Activated naive CD4-positive, alpha-beta T cell treated with anti-CD3 and anti-CD28 coated beads, Interleukin-2, amount 10 ng/mL, durations not matched to agents 7 days and 5 days (primary cell): ENCODE measurements at regions not wholly inside any gene's neighbourhood (a gene's known extent, or its start where the extent isn't known, plus 50 kb on each side); places are given as distances from the start of the nearest gene placed in this dataset.
"Not testable (repeated sequence)": the region's sequence is repeated elsewhere in the genome, so short reads cannot be mapped to it uniquely, and the experiment has no call there.

ENCODE experiments used
- CTCF ChIA-PET: fragments of 350-600 bp; sonication (Branson Sonifier 250); formaldehyde crosslinking; loops from one replicate; lab custom pipeline; 2021; ENCODE audit warnings: antibody characterized with exemption; lab: Charles Lee
- DNase-seq: peaks from one replicate; pipeline ENCODE4 v3.0.0-alpha.2; 2020
- H3K27ac Mint-ChIP-seq: one replicate; pipeline ENCODE4 v1.8.0; 2021; ENCODE audit warnings: mild to moderate bottlenecking, moderate library complexity, mixed read lengths
- H3K27me3 Mint-ChIP-seq: one replicate; pipeline ENCODE4 v1.8.0; 2021; ENCODE audit warnings: mild to moderate bottlenecking, mixed read lengths
- H3K36me3 Mint-ChIP-seq: one replicate; pipeline ENCODE4 v1.8.0; 2021; ENCODE audit warnings: mixed read lengths
- H3K4me1 Mint-ChIP-seq: one replicate; pipeline ENCODE4 v1.8.0; 2021; ENCODE audit warnings: mixed read lengths
- H3K4me3 Mint-ChIP-seq: one replicate; pipeline ENCODE4 v1.8.0; 2021; ENCODE audit warnings: mild to moderate bottlenecking, moderate library complexity, mixed read lengths
- H3K9me3 Mint-ChIP-seq: one replicate; pipeline ENCODE4 v1.8.0; 2021; ENCODE audit warnings: mixed read lengths

DNA sequence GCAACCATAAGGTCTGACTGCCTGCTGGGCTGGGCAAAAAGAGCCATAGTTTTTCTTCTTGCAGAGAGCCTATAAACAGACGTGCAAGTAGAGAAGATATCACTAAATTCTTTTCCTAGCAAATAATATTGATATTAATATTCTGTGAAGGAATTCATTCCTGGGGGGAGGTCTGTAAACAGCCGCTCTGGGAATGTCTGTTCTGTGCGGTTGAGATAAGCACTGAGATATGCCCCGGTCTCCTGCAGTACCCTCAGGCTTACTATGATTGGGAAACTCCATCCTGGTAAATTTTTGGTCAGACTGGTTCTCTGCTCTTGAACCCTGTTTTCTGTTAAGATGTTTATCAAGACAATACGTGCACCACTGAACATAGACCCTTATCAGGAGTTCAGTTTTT is 167.1 kb upstream of the MEF2C start:
- CTCF ChIA-PET, H3K27ac Mint-ChIP-seq, H3K9me3 Mint-ChIP-seq, H3K4me1 Mint-ChIP-seq, H3K4me3 Mint-ChIP-seq, H3K27me3 Mint-ChIP-seq, DNase-seq, H3K36me3 Mint-ChIP-seq: not testable (repeated sequence)

DNA sequence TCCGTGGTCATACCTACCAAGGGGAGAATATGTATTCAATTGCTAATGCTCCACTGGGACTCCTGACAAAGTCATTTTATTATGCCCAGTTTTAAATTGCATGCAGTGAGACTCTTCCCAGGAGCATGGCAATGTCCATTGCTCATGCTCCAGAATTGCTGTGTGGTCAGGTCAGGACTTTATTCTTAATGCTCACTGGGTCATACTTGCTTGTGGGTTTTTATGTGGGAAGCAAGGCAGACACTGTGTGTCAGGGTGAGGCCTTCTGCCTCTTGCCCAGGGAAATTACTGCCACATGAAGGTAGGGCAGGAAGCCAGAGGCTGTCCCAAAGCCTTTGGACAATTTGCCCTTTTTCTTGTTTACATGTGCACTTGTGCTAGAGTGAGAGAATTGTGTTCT is 164.6 kb upstream of the MEF2C start:
- Mint-ChIP-seq H3K36me3 (no peaks in the 10 kb centered on the region), H3K4me1 (peaks cover 2% of the 10 kb centered on the region), H3K27ac (no peak overlapping the region), H3K27me3 (no peaks in the 10 kb centered on the region), H3K4me3 (no peak overlapping the region), H3K9me3 (peaks cover 9% of the 10 kb centered on the region)
- CTCF ChIA-PET, result no interaction called here
- no peak for DNase-seq

DNA sequence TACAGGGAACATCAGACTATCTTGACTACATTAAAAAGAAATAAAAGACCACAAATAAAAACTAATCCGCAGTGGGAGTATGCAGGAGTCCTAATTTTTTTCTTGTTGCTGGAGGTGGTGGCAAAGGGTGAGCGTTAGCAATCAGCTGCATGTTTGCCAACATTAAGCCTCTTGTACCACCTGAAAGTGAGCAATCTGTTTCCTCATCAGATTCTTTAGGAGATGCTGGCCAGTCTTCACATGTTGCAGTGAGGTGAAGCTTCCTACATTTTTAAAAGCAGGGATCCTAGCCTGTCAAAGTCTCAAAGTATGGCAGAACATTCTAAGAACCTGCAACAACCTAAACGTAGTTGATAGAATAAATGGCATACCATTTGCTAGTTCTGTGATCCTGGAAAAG is 162.2 kb upstream of the MEF2C start:
- no peaks in the 10 kb centered on the region for H3K36me3 Mint-ChIP-seq
- H3K27me3 Mint-ChIP-seq, result no peaks in the 10 kb centered on the region
- peaks cover 2% of the 10 kb centered on the region for H3K4me1 Mint-ChIP-seq
- H3K27ac Mint-ChIP-seq, result no peak overlapping the region
- CTCF ChIA-PET, result no interaction called here
- no peak overlapping the region for H3K4me3 Mint-ChIP-seq
- H3K9me3 Mint-ChIP-seq, result peaks cover 4% of the 10 kb centered on the region
- DNase-seq, result no peak

- no peak overlapping the region for H3K27ac Mint-ChIP-seq
- no peaks in the 10 kb centered on the region for H3K36me3 Mint-ChIP-seq
- peaks cover 2% of the 10 kb centered on the region for H3K9me3 Mint-ChIP-seq
- no peaks in the 10 kb centered on the region for H3K27me3 Mint-ChIP-seq
- H3K4me1 Mint-ChIP-seq, result peaks cover 2% of the 10 kb centered on the region
- CTCF ChIA-PET, result no interaction called here
- no peak overlapping the region for H3K4me3 Mint-ChIP-seq
- DNase-seq, result no peak
Observed at GRCh38 chr5:89044674-89045200, 161.8 kb upstream of the MEF2C start.

DNA sequence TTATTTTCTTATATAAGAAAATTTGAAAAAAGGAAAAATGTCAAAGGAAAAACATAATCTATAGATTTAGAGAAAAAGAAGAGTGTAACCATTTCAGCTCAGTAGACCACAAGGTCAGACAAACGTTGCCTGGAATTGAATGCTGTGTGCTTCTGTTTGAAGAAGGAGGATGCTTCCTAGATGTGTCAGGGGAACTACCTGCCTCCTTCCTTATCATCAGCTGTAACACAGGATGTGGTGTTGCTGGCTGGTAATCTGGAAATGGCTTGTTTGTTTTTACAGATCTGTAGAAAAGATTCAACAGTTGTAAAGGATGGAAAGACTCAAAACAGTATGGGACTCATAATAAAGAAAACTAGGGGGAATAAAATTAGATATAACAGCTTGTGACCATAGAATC is 160.7 kb upstream of the MEF2C start:
- H3K4me1 Mint-ChIP-seq, result peaks cover 2% of the 10 kb centered on the region
- CTCF ChIA-PET, result interaction anchor here (1.3 kb wide), 1 partner anchor 314 kb away, joined by 4 read pairs; no protein-coding TSS in a partner anchor
- H3K9me3 Mint-ChIP-seq, result no peaks in the 10 kb centered on the region
- H3K27me3 Mint-ChIP-seq, result no peaks in the 10 kb centered on the region
- no peak overlapping the region for H3K27ac Mint-ChIP-seq
- no peak overlapping the region for H3K4me3 Mint-ChIP-seq
- H3K36me3 Mint-ChIP-seq, result no peaks in the 10 kb centered on the region
- DNase-seq, result no peak

DNA sequence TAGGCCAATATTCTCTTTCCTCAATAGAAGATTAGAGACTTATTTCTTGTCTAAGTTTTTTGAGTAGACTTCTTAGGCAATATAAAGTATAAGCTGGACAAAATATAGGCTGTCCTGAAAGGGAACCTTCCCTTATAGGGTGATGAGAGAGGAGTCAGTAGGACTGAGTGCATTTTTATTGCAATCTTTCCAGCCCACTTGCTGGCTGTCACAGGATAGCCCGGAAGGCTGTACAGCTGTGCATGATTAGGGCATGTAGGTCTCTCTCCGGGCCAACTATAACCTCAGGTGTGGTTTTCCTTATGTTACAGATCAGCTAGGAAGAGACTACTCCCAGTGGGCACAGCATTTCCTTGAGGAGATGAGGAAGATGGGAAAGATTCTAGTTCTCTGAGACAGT is 159.8 kb upstream of the MEF2C start:
- no peak for DNase-seq
- CTCF ChIA-PET, result interaction anchor here (1.3 kb wide), 1 partner anchor 313 kb away, joined by 4 read pairs; no protein-coding TSS in a partner anchor
- Mint-ChIP-seq H3K9me3 (no peaks in the 10 kb centered on the region), H3K4me1 (peaks cover 2% of the 10 kb centered on the region), H3K27me3 (no peaks in the 10 kb centered on the region), H3K27ac (no peak overlapping the region), H3K4me3 (no peak overlapping the region), H3K36me3 (no peaks in the 10 kb centered on the region)

DNA sequence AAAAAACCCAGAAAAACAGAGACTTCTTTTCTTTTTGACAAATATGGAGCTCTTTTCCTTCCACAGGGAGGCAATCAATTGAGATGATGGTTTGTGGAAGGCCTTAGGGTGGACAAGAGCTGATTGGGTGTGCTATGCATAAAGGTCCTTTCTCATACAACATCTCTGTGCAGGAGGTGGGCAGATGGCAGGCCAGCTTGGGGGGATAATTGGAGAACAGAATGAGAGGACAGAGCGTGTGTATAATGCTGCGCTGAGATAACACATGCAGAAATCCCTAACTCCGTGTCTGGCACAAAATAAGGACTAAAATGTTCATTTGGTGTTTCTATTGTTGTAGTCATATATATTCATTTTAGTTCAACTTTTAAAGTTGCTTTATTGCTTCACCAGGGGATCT is 159.0 kb upstream of the MEF2C start:
- CTCF ChIA-PET, result no interaction called here
- Mint-ChIP-seq H3K4me1 (peaks cover 2% of the 10 kb centered on the region), H3K9me3 (no peaks in the 10 kb centered on the region), H3K27ac (no peak overlapping the region), H3K4me3 (no peak overlapping the region), H3K36me3 (no peaks in the 10 kb centered on the region), H3K27me3 (no peaks in the 10 kb centered on the region)
- no peak for DNase-seq

GRCh38 chr5:89041249-89041779 is 158.3 kb upstream of the MEF2C start:
- no peak for DNase-seq
- CTCF ChIA-PET, result no interaction called here
- Mint-ChIP-seq H3K27me3 (no peaks in the 10 kb centered on the region), H3K4me1 (peaks cover 2% of the 10 kb centered on the region), H3K9me3 (no peaks in the 10 kb centered on the region), H3K27ac (no peak overlapping the region), H3K4me3 (no peak overlapping the region), H3K36me3 (no peaks in the 10 kb centered on the region)

GRCh38 chr5:89036704-89037489 is 153.9 kb upstream of the MEF2C start:
- Mint-ChIP-seq H3K27ac (no peak overlapping the region), H3K36me3 (no peaks in the 10 kb centered on the region)
- DNase-seq, result no peak

DNA sequence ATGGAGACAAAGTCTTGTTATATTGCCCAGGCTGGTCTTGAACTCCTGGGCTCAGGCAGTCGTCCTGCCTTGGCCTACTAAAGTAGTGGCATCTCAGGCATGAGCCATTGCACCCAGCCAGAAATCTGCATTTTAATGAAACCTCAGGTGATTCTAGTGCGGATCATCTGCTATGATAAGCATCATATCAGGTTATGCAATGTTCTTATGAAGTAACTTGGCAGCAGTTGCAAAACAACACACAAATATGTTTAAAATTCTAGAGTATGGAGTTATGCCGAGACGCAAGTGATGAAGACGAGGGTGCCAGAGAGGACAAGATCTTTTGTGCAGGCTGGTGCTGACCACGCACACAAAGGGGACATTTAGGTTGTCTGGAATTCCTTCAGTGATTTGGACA is 153.2 kb upstream of the MEF2C start:
- no peak overlapping the region for H3K4me3 Mint-ChIP-seq
- H3K27me3 Mint-ChIP-seq, result no peaks in the 10 kb centered on the region
- H3K4me1 Mint-ChIP-seq, result no peaks in the 10 kb centered on the region
- no peak for DNase-seq
- H3K27ac Mint-ChIP-seq, result no peak overlapping the region
- H3K9me3 Mint-ChIP-seq, result no peaks in the 10 kb centered on the region
- no peaks in the 10 kb centered on the region for H3K36me3 Mint-ChIP-seq
- CTCF ChIA-PET, result no interaction called here

More at GRCh38 chr5:89036704-89037489, 153.9 kb upstream of the MEF2C start:
- CTCF ChIA-PET, result no interaction called here
- Mint-ChIP-seq H3K4me1 (no peaks in the 10 kb centered on the region), H3K27me3 (no peaks in the 10 kb centered on the region), H3K9me3 (no peaks in the 10 kb centered on the region), H3K4me3 (no peak overlapping the region)

GRCh38 chr5:89034588-89034987 is 151.6 kb upstream of the MEF2C start:
- Mint-ChIP-seq H3K4me1 (no peaks in the 10 kb centered on the region), H3K4me3 (no peak overlapping the region), H3K9me3 (no peaks in the 10 kb centered on the region), H3K27ac (no peak overlapping the region), H3K27me3 (no peaks in the 10 kb centered on the region), H3K36me3 (no peaks in the 10 kb centered on the region)
- DNase-seq, result no peak
- CTCF ChIA-PET, result no interaction called here

DNA sequence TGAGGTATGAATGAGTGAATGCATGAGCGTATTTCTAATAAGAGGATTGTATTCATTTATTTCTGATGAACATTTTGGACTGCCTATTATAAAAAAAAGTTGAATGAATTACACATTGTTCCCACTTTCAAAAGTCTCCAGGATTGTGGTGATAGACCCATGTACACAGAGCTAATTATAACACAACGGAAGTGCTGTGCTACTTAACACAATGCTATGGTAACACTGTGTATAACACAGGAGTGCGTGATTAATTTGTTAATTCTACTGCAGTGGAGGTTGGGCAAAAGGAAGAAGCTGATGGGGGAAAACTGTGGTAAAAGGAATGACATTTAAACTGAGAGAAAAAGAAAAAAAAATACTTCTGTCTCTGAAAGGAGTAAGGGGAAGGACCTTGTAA is 147.8 kb upstream of the MEF2C start:
- CTCF ChIA-PET, result no interaction called here

DNA sequence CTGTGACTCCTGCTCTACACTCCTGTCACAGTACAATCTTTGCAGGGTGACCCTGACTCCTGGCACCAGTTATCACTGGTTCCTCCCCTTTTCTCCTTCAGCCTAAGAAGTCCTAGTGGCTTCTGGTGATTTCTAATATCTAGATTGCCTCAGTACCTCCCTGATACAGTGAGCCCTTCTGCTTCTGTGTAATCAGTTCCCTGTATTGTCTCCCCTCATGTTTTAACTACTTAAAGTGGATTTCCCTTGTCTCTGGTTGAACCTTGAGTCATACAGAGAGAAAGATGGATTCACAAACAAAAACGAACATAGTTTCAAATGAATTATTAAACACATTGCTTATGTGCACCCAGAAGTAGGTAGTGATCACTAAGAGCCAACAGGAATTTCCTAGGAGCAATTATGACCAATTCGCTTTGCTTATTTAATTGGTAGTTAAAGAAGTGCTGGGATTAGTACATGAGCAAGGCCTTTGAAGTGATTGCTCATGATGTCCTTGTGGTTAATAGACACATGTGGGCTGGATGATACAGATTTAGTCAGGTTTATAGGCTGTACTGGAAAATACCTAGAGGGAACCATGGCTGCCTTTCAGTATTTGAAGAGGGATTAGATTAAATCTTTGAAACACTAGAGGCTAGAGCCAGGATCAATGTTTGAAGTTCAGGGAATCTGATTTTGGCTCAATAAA is 145.8 kb upstream of the MEF2C start:
- H3K27me3 Mint-ChIP-seq, result no peaks in the 10 kb centered on the region
- DNase-seq, result no peak
- H3K27ac Mint-ChIP-seq, result no peak overlapping the region
- H3K36me3 Mint-ChIP-seq, result no peaks in the 10 kb centered on the region
- CTCF ChIA-PET, result no interaction called here
- no peak overlapping the region for H3K4me3 Mint-ChIP-seq
- H3K9me3 Mint-ChIP-seq, result peaks cover 4% of the 10 kb centered on the region
- H3K4me1 Mint-ChIP-seq, result no peaks in the 10 kb centered on the region

More for the DNA sequence above, 147.8 kb upstream of the MEF2C start:
- peaks cover 4% of the 10 kb centered on the region for H3K9me3 Mint-ChIP-seq
- no peaks in the 10 kb centered on the region for H3K27me3 Mint-ChIP-seq
- H3K27ac Mint-ChIP-seq, result no peak overlapping the region
- H3K36me3 Mint-ChIP-seq, result no peaks in the 10 kb centered on the region
- no peaks in the 10 kb centered on the region for H3K4me1 Mint-ChIP-seq
- H3K4me3 Mint-ChIP-seq, result no peak overlapping the region
- DNase-seq, result no peak

- Mint-ChIP-seq H3K36me3 (no peaks in the 10 kb centered on the region), H3K4me3 (no peak overlapping the region), H3K9me3 (peaks cover 4% of the 10 kb centered on the region), H3K4me1 (no peaks in the 10 kb centered on the region), H3K27ac (no peak overlapping the region), H3K27me3 (no peaks in the 10 kb centered on the region)
- CTCF ChIA-PET, result no interaction called here
- no peak for DNase-seq
Observed at GRCh38 chr5:89024045-89024444, 141.1 kb upstream of the MEF2C start.
